ENCODE measurements at regions not wholly inside any gene's neighbourhood (a gene's known extent, or its start where the extent isn't known, plus 50 kb on each side); places are given as distances from the start of the nearest gene placed in this dataset.

DNA sequence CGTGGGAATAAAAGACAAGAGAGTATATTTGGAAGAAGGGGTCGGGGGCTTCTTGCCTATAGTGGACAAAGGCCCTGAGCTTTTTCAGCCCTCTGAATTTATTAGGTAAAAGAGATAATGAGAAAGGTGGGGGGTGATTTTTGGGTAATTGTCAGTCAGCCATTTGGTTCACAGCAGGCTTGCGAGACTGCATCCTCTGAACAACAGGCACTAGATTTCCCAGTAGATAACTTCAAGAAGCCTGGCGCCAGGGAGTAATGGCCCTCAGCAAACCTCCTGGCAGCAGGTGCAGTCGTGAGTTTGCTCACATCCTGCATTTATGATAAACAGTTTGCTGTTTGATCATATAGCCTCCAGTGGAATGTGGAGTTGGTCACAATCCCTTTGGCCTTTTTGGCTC lies 609.0 kb downstream of the DHX35 start:
- DNase-seq (ENCODE audit: low read depth in 4 of 4, low spot score in 3 of 4) = no peak

DNA sequence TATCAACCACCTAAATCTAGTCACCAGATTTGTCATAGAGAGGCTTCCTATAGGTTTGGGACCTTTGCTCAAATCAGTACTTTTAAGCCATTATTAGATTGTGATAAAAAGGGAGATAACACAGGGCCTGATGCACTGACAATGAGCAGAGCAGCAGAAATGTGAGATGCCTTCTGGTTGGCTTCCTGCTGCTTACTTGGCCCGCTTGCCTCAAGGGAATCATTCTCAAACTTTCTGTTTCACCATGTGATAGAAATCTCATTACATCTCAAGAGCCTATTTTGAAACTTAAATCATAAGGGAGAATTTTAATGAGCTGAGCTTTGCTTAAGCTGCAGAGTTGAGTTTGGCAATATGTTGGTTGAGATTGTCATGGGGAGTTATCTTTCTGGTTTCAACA lies 606.0 kb downstream of the DHX35 start:
- no peak for DNase-seq (ENCODE audit: low read depth in 4 of 4, low spot score in 3 of 4)

DNA sequence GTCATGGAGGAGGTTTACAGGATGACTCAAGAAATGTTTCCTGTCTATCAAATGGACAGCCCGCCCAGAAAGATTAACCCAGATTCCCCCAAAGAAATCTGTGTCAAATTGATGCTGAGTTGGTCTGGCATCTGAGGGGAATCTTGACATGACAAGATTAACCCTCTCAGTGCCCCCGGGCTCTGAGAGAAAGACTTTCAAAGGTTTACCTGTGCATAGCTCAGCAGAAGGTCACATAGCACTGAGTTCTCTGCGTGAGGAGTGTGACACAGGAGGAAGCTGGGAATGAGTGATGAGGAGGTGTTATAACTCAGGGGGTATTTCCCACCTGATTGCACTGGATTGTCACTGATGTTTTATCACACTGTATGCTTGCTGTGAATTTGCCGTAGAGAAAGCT lies 601.2 kb downstream of the DHX35 start:
- DNase-seq (ENCODE audit: low read depth in 4 of 4, low spot score in 3 of 4) = no peak

DNA sequence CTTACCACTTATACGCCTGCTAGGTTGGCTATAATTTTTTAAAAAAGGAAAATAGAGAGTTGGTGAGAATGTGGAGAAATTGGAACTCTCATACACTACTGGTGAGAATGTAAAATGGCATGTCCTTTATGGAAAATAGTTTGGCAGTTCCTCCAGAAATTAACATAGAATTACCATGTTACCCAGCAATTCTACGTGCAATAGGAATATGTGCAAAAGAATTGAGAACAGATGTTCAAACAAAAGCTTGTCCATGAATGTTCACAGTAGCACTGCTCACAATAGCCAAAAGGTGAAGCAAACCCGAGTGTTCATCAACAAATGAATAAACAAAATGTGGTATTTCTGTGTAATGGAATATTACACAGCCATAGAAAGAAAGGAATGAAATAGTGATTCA lies 592.2 kb downstream of the DHX35 start:
- no peak for DNase-seq (ENCODE audit: low read depth in 4 of 4, low spot score in 3 of 4)

DNA sequence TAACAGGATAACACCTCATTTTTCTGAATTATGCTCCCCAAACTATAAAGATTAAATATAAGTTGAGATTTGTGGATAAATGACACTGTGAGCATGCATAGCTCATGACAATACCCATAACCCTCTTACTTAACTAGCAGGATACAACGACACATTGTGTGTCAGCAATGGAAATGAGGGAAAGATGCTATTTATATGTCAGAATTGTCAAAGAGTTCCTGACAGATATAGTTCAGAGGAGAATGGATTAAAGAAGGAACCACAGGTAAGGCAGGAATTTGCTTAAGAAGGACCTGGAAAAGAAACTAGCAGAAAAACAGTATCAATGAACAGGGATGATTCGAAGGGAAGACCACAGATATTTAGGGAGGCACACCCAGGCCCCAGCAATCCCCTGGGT lies 591.0 kb downstream of the DHX35 start:
- no peak for DNase-seq (ENCODE audit: low read depth in 4 of 4, low spot score in 3 of 4)

DNA sequence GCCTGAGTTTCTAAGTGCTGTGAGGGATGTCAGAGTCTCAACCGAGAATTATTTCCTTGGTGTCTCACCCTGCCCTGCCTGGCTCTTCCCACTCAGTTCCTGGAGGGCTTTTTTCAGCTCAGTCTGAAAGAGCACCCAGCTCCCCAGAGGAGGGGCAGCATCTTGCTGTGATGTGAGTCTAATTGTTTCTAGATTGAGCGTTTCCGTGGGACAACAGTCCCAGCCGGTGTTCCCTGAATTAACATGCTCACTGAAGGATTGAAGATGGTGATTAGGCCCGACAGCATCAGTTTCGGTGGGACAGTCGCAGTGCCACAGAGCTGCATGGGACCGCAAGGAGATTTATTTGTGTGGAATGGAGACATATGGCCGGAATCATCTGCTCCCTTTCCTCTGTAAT lies 587.6 kb downstream of the DHX35 start:
- DNase-seq (ENCODE audit: low read depth in 4 of 4, low spot score in 3 of 4) = no peak

DNA sequence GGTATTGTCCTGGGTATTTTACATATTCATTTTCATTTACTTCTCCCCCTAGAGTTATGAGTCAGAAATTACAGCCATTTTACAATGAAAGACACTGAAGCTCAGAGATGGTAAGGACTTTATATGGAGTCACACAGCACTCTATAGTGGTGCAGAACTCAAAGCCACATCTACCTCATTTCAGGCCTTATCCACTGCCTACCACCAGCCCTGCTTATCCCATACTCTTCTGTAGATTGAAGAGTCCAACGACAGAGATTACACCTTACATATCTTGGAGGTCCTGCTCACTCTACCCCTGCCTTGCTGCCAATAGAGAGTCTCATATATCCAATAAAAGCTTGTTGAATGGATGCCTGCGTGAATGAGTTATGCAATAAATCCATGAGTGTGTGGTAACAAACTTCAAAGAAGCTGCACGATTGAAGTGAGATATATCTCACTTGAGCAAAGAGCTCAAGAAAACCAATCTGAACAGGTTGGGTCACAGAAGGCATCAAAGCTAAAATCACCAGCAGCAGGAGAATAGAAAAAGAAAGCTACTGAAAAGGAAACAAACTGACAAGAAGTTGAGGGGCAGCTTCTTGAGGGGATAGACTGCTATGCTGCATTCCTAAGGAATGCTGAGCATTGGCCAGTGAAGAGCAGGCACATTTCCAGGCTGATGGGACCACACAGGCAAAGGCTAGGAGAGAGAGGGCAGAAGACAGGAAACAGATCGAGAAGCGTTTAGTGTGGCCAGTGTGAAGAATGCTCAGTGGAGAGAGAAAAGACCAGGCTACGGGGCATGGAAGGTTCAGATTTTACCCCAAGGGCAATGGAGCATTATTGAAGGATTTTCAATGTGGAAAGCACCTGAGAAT lies 585.6 kb downstream of the DHX35 start:
- no peak for DNase-seq (ENCODE audit: low read depth in 4 of 4, low spot score in 3 of 4)

DNA sequence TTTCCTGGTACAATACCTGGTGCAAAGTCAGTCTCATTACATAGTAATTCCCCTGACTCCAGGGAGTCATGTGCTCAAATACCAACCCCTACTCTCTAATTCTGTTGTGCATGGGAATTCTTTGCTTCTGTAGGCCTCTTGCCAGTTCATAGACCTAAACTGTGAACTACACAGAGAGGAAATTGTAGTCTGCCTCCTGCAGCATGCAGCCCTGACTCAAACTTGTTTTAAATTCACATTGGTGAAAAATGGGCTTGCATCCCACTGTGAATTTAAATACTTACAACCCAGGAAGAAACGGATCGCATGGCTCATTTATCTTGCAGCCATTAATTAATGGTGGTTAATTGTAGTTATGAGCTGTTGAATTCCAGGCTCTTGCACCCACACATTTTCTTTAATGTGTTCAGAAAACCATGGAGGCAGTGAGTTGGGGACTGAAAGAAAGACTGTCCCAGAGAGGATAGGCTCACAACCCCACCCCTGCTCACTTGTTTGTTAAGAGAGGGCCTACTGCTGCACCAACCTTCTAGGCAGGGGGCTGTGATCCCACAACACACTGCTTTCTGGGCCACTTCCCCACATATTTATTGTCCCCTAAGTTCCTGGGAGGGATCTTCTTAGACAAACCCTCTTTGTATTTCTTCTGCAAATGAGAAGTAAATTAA lies 579.1 kb downstream of the DHX35 start:
- peak in 1 of 4 donors; percentile 7 for DNase-seq (ENCODE audit: low read depth in 4 of 4, low spot score in 3 of 4)

DNA sequence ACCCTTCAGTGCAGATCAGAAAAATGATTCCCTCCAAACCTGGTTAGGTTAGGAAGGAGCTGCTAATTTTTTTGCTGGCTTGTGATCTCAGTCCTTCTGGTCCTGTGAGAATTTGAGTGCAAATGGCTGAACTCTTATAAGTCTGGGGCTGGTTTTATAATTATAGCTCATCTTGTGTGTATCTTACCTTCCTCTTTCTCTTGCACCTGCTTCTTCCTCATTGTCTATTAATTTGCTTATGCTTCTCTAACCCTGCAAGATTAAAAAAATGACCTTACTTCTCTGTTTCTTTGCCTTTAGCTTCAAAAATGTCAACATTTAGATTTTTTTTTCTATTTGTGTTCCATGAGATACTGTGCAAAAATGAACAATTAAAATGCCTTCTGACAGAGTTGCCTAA lies 576.2 kb downstream of the DHX35 start:
- DNase-seq (ENCODE audit: low read depth in 4 of 4, low spot score in 3 of 4) = no peak

DNA sequence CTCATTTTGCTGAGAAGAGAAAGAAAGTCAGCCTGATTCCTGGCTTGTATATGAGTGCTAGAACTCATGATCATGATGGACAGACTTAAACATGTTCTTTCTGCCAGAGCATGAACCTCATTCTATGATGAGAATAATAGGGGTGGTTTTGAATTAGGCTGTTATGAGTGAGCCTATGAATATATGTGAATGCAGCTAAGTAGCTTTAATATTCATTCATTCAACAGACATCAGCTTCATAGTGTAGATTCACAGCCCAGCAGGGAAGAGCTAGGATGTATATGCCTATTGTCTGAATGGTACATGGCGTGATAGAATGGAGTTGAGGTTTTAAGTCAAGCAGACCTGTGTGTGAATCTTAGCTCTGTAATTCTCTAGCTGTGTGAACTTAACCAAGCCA lies 573.2 kb downstream of the DHX35 start:
- no peak for DNase-seq (ENCODE audit: low read depth in 4 of 4, low spot score in 3 of 4)

DNA sequence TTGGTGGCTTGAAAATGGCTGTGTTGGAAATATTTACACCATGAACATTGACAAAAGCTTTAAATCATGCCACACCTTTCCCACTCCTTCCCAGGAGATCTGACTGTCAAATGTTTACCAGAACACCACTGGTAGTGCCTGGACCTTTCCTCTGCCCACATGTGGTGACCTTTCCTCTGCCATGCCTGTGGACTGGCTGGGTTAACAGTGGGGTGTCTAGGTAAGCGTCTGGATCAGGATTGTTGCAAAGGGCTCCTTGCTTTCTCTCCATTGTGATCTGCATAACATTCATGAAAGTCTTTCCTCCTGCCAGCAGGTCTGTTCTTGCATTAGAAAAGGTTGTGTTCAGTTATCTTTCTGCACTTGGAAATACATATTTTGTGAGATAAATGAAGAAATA lies 572.7 kb downstream of the DHX35 start:
- no peak for DNase-seq (ENCODE audit: low read depth in 4 of 4, low spot score in 3 of 4)

DNA sequence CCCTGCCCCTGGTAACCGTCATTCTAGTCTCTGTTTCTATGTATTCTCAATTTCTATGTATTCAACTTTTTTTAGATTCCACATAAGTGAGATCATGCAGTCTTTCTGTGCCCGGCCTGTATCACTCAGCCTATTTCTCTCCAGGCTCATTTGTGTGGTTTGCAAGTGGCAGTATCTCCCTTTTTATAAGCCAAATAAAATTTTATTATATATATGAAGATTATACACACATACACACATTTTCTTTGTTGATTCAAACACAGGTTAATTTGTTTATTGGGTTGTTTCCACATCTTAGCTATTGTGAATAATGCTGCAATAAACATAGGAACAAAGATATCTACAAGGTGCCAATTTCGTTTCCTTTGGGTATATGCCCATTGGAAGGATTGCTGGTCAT lies 571.7 kb downstream of the DHX35 start:
- DNase-seq (ENCODE audit: low read depth in 4 of 4, low spot score in 3 of 4) = no peak

DNA sequence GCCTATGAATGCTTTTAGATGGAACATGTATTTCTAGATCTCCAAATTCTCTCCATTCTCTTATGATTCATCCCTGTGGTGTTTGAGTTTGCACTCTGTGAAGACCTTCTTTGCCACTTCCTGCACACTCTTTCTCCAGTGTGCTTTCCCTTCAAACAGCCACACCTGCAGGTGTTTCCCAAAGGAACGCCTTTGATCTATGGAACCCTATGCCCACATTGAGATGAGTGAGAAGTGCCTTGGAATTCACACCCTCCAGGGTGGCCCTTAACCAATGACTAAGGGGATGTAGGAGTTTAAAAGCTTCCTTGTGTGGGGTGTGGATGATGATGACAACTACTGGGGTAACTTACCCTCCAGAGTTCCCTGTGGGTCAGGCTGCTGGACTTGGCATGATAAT lies 570.1 kb downstream of the DHX35 start:
- no peak for DNase-seq (ENCODE audit: low read depth in 4 of 4, low spot score in 3 of 4)

DNA sequence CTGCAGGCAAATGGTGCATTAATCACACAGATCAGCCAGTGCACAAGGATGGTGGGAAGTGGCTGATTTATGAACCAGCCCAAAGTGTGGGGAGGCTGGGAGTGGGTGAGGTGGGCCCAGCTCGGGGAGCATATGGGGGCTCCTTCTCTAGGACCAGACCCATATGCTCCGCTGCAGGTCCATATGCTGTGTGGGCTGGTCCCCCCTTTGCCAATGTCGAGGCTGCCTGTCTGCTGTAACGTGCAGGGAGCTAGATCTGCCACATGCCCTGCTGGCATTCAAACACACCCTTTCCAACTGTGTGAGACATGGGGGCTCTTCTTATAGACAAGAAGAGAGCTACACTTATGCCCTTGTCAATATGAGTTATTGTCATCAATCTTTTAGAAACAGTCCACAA lies 566.3 kb downstream of the DHX35 start:
- DNase-seq (ENCODE audit: low read depth in 4 of 4, low spot score in 3 of 4) = no peak

DNA sequence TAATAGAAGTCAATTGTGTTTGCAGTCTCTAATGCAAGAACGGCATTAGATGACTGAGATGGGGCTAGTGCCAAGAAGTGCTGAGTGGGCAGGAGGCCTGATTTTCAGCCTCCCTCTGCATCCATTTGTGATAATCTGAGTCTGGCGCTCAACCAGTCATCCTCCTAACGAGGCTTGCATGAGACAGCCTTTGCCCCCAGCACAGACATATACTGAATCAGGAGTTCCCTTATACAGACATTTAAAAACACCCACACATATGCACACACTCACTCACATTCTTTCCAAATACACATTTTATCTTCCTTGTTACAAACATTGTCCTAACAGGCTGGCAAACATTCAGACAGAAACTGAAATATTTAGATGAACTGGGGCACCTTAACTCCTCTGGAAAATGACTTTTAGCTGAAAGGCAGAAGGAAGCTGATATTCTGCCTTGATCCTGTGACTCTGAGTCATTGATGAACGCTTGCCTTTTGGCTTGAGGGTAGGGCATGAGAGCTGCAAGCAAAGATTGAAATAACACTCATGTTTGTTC lies 562.3 kb downstream of the DHX35 start:
- no peak for DNase-seq (ENCODE audit: low read depth in 4 of 4, low spot score in 3 of 4)

DNA sequence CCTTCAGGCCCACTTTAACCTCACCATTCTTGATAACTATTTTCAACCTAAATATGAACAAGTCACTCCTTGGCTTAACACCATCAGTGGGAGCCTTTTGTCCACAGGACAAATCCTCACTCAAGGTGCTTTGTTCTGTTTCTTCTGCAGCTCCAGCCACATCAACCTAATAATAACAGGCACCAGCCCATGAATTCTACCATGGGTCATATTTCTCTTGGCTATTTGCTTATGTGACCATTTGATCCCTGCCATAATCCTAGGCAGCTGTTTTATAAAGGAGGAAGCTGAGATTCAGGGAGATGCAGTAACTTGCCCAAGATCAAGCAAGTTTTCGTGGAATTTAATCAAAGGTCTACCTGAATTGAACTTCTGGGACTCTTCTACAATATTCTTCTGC lies 561.3 kb downstream of the DHX35 start:
- DNase-seq (ENCODE audit: low read depth in 4 of 4, low spot score in 3 of 4) = no peak

DNA sequence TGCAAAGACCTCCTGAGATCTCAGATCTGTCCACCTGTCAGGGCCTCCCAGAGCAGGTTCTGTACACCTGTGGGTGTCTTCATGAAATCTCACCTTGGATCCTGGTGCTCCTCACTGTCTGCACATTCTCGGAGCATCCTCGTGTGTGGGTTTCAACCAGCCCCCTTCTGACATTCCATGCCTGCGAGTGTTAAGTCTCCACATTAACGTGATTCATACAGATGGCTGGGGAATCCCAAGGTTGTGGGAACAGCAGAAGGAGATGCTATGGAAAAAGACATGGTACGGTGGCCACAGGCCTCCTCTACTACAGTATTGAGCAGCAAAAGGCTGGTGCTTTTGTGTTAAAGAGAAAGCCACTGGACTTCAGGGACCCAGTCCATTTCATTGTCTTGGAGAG lies 556.5 kb downstream of the DHX35 start:
- DNase-seq (ENCODE audit: low read depth in 4 of 4, low spot score in 3 of 4) = no peak

DNA sequence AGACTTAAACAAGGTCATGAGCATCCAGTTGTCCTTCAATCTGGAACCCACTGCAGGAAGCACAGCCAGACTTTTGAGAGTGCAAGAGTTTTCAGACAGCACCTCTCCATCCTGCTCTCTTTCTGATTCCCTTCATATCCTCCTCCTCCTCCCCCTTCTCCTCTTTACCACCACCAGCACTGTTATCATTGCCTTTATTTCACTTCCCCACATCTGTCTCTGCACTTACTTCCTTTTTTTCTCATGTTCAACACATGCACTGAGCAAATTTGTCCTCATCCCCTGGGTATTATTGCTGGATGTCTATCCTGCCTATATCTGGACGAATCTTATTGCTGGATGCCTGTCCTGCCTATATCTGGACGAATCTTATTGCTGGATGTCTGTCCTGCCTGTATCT lies 554.8 kb downstream of the DHX35 start:
- no peak for DNase-seq (ENCODE audit: low read depth in 4 of 4, low spot score in 3 of 4)

DNA sequence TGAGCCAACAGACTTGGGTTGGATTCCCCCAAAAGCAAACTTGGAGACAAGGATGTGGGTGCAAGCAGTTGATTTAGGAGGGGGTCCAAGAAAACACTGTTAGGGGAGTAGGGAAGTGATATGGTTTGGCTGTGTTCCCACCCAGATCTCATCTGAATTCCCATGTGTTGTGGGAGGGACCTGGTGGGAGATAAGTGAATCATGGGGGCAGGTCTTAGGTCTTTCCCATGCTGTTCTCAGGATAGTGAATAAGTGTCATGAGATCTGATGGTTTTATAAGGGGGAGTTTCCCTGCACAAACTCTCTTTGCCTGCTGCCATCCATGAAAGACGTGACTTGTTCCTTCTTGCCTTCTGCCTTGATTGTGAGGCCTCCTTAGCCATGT lies 542.6 kb downstream of the DHX35 start:
- DNase-seq (ENCODE audit: low read depth in 4 of 4, low spot score in 3 of 4) = no peak

DNA sequence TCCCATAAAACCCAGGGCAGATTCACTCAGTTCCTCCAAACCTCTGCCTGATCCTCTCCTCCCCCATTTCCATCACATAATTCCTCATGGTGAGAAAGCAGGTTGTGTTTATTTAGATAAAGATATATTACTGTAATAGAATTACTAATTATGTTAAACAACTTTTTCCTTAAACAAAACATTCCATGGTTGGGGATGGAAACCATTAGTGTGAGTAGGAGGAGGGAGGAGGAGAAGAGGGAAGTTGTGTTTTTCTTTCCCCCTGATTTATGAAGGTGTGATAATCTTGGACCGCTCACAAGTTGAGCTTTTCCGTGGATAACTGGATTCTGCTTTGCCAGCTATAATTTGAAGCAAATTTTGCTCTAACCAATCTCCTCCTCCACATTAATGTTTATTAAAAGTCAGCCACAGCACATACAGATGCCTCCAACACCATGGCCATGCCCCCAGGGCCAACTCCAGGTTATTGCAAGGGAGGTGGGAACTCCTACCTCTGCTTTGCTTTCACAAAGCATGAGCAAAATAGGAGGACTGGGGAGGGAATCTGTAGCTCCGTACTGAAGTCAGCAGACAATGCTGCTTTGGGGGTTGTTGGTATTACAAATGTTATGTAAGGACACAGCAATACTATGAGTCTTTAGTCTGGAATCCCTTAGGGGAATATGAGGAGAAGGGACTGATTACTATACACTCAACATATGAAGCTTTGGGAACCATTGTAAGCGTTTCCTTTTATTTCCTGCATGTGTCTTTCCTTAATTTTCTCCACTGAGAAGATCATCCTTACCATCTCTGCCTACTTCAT lies 542.0 kb downstream of the DHX35 start:
- DNase-seq (ENCODE audit: low read depth in 4 of 4, low spot score in 3 of 4) = peak in 2 of 4 donors; percentile 45 to 46

DNA sequence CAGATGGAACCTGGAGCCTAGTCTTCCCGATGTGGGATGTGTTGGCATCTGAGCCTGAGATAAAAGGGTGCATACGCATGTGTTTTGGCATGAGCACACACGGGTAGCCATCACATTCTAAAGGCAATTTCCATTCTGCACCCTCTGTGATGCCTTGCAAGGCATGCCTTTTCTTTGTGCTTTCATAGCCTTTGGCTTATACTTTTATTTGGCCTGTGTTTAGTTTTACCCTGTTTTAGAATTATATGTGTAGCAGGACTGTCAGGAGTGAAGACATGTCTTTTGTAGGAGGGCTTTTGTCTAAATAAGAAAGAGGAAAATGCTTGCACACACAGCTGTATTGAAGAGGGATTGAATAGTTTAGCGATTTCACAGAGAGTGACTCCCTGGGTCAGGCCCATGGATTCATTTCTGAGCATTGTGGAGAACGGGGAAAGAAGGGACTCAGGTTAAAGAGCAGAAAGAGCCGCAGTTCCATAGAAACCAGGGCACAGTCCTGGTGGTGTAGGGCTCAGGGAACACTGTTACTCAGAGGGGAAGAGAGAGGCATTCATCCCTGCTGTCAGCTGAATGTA lies 530.2 kb downstream of the DHX35 start:
- DNase-seq (ENCODE audit: low read depth in 4 of 4, low spot score in 3 of 4) = no peak
